ENCODE measurements at regions not wholly inside any gene's neighbourhood (a gene's known extent, or its start where the extent isn't known, plus 50 kb on each side); places are given as distances from the start of the nearest gene placed in this dataset.

- TF ChIP-seq, protein P1, sequence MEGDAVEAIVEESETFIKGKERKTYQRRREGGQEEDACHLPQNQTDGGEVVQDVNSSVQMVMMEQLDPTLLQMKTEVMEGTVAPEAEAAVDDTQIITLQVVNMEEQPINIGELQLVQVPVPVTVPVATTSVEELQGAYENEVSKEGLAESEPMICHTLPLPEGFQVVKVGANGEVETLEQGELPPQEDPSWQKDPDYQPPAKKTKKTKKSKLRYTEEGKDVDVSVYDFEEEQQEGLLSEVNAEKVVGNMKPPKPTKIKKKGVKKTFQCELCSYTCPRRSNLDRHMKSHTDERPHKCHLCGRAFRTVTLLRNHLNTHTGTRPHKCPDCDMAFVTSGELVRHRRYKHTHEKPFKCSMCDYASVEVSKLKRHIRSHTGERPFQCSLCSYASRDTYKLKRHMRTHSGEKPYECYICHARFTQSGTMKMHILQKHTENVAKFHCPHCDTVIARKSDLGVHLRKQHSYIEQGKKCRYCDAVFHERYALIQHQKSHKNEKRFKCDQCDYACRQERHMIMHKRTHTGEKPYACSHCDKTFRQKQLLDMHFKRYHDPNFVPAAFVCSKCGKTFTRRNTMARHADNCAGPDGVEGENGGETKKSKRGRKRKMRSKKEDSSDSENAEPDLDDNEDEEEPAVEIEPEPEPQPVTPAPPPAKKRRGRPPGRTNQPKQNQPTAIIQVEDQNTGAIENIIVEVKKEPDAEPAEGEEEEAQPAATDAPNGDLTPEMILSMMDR (IDR thresholded peaks at IDR 0.05; ENCODE audit: low read depth, low read length, missing input control): no peak
- TF ChIP-seq ZBTB33 (IDR thresholded peaks at IDR 0.05) (no peak), JUND (IDR thresholded peaks at IDR 0.05) (no peak), RAD21 (IDR thresholded peaks at IDR 0.05) (no peak), YY1 (IDR thresholded peaks at IDR 0.05) (no peak), GABPA (IDR thresholded peaks at IDR 0.05 in 1 of 2, conservative IDR thresholded peaks at IDR 0.05 in 1 of 2) (no peak), EGR1 (IDR thresholded peaks at IDR 0.05; ENCODE audit: low read depth in 2 of 2) (no peak), TAF1 (conservative IDR thresholded peaks at IDR 0.05) (no peak), MAX (IDR thresholded peaks at IDR 0.05) (no peak), REST (IDR thresholded peaks at IDR 0.05) (no peak), RXRA (IDR thresholded peaks at IDR 0.05) (no peak)
- TF ChIP-seq, protein P2, sequence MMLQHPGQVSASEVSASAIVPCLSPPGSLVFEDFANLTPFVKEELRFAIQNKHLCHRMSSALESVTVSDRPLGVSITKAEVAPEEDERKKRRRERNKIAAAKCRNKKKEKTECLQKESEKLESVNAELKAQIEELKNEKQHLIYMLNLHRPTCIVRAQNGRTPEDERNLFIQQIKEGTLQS (IDR thresholded peaks at IDR 0.05): no peak
Measured at GRCh38 chr3:59364496-59364895, 314.7 kb upstream of the CFAP20DC start.
